Tibial nerve (tissue), 4 donors: ENCODE measurements at regions not wholly inside any gene's neighbourhood (a gene's known extent, or its start where the extent isn't known, plus 50 kb on each side); places are given as distances from the start of the nearest gene placed in this dataset.

ENCODE experiments used
- DNase-seq, 2 donors: peaks; one replicate each; pipeline ENCODE4 v3.0.0-alpha.2; 2019; ENCODE audit warnings: low spot score in 2 of 2
- H3K27ac ChIP-seq, 4 donors: fragments of 200-600 bp; sonication (generic) in 3 of 4; one replicate each; pipeline ENCODE4 v1.5.1; 2017 to 2019; ENCODE audit warnings: mild to moderate bottlenecking in 1 of 4
- H3K27me3 ChIP-seq, 2 donors: fragments of 200-600 bp; sonication (generic) in 1 of 2; one replicate each; pipeline versions ENCODE4 v1.5.1 to v1.6.0; 2017 to 2019
- H3K36me3 ChIP-seq, 3 donors: fragments of 200-600 bp; sonication (generic); one replicate each; pipeline ENCODE4 v1.5.1; 2018 to 2019
- H3K4me1 ChIP-seq, 4 donors: fragments of 200-600 bp; sonication (generic) in 3 of 4; one replicate each; pipeline ENCODE4 v1.5.1; 2017 to 2019
- H3K4me3 ChIP-seq, 4 donors: fragments of 200-600 bp; sonication (generic) in 3 of 4; one replicate each; pipeline ENCODE4 v1.5.1; 2017 to 2019; ENCODE audit warnings: mild to moderate bottlenecking in 1 of 4, moderate library complexity in 1 of 4
- H3K9me3 ChIP-seq, 4 donors: fragments of 200-600 bp; sonication (generic) in 3 of 4; one replicate each; pipeline ENCODE4 v1.5.1; 2017 to 2019
- EP300 ChIP-seq, 2 donors: sonication (generic); formaldehyde crosslinking; IDR thresholded peaks; one replicate each; pipeline ENCODE4 v1.6.1; 2017; ENCODE audit warnings: antibody characterized with exemption in 2 of 2, mild to moderate bottlenecking in 1 of 2
- POLR2A ChIP-seq, 2 donors: fragments of 450-650 bp; IDR thresholded peaks; one replicate each; pipeline ENCODE4 v1.6.1; 2017; ENCODE audit warnings: antibody characterized with exemption in 2 of 2, mild to moderate bottlenecking in 2 of 2, moderate library complexity in 2 of 2
- WGBS, 2 donors: methylation state at CpG; one replicate each; pipeline ENCODE4 v1.1.5; 2018; 5-methylcytosine and 5-hydroxymethylcytosine counted together
- TF ChIP-seq, protein P1 (sequence below), 5 experiments: fragments of 200-600 bp in 3 of 5; fragments of 450-650 bp in 2 of 5; sonication (generic) in 3 of 5; IDR thresholded peaks; one replicate each; pipeline ENCODE4 v1.5.1; 2016 to 2019; ENCODE audit warnings: antibody characterized with exemption in 5 of 5, mild to moderate bottlenecking in 3 of 5, moderate library complexity in 2 of 5

DNA sequence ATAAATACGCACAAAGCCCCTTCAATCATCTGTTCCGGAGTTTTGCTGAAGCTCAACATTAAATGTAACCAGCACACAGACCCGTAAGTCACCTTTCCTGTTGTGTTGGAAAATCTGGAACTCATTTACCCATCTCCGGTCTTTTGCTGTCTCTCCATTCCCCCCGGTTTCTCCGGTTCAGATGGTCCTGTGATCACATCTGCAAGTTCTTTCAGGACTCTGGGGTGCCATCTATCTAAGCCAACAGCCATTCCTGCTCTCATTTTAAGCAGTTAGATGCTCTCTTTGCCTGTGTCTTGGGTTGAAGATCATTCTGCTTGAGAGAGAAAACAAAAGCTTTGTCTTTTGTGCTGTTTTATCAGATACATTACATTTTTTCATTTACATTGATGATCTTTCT lies 91.7 kb upstream of the TGIF1 start:
- no peak overlapping the region for H3K27ac ChIP-seq
- H3K36me3 ChIP-seq: no peaks in the 10 kb centered on the region
- TF ChIP-seq, protein P1, sequence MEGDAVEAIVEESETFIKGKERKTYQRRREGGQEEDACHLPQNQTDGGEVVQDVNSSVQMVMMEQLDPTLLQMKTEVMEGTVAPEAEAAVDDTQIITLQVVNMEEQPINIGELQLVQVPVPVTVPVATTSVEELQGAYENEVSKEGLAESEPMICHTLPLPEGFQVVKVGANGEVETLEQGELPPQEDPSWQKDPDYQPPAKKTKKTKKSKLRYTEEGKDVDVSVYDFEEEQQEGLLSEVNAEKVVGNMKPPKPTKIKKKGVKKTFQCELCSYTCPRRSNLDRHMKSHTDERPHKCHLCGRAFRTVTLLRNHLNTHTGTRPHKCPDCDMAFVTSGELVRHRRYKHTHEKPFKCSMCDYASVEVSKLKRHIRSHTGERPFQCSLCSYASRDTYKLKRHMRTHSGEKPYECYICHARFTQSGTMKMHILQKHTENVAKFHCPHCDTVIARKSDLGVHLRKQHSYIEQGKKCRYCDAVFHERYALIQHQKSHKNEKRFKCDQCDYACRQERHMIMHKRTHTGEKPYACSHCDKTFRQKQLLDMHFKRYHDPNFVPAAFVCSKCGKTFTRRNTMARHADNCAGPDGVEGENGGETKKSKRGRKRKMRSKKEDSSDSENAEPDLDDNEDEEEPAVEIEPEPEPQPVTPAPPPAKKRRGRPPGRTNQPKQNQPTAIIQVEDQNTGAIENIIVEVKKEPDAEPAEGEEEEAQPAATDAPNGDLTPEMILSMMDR (IDR thresholded peaks at IDR 0.05): no peak
- TF ChIP-seq EP300 (IDR thresholded peaks at IDR 0.05): no peak
- TF ChIP-seq POLR2A (IDR thresholded peaks at IDR 0.05): no peak
- no peak overlapping the region for H3K4me3 ChIP-seq
- H3K4me1 ChIP-seq: peaks cover 0 to 14% (median 0%) of the 10 kb centered on the region in 4 donors
- no peak for DNase-seq
- no peaks in the 10 kb centered on the region for H3K27me3 ChIP-seq
- WGBS, 2 donors: 56 to 67% methylated on average over 6 of the region's 6 CpGs
- H3K9me3 ChIP-seq: no peaks in the 10 kb centered on the region

DNA sequence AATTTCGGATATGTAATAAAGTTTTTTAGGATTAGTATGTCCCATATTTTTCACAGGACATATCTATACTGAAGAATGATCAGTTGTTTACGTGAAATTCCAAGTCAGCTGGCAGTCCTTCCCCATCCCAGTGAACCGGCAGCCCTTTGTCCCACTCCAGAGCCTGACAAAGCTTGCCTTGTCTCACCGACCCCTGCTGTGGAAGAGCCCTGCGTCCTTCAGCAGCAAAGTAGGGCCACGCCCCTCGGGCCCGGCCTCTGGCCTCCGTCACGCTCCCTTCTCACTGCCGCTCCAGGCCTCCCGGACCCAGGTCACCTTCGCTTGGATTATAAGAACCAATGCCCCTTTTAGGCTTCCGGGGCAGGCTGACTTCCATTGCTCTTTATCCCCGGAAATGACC lies 89.8 kb upstream of the TGIF1 start:
- H3K4me3 ChIP-seq: peak overlapping the region in 1 of 4 donors; percentile 10
- no peaks in the 10 kb centered on the region for H3K36me3 ChIP-seq
- 39 to 59% methylated on average over 15 of the region's 15 CpGs for WGBS, 2 donors
- peak in 1 of 2 donors; percentile 17 for TF ChIP-seq EP300 (IDR thresholded peaks at IDR 0.05)
- TF ChIP-seq, protein P1 (IDR thresholded peaks at IDR 0.05): no peak
- TF ChIP-seq POLR2A (IDR thresholded peaks at IDR 0.05): no peak
- no peaks in the 10 kb centered on the region for H3K27me3 ChIP-seq
- peak overlapping the region; percentile 23 to 87 (median 64) for H3K27ac ChIP-seq
- H3K9me3 ChIP-seq: no peaks in the 10 kb centered on the region
- H3K4me1 ChIP-seq: peaks cover 0 to 14% (median 0%) of the 10 kb centered on the region in 4 donors
- DNase-seq: no peak

DNA sequence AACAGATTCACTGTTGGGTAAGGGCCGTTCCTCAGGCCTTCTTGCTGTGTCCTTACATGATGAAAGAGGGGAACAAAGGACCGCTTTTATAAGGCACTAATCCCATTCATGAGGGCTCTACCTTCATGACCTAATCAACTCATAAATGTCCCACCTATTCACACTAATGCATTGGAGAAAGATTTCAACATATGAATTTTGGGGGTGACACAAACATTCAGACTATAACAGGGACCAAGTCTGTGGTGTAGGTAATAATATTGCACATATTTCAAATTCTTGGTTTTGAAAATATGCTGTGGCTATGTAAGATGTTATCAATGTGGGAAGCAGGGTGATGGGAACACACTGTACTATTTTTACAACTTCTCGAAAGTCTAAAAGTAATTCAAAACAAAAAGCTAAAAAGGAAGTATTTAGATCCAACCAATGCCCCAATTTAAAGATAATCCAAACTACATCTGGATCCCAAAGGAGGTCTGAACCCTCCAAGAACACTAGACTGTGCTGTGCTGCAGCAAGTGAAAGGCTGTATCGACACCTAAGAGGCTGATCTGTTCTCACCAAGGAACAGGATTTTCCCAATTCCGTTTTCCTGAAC lies 82.4 kb upstream of the TGIF1 start:
- no peak for TF ChIP-seq POLR2A (IDR thresholded peaks at IDR 0.05)
- TF ChIP-seq, protein P1 (IDR thresholded peaks at IDR 0.05): no peak
- TF ChIP-seq EP300 (IDR thresholded peaks at IDR 0.05): no peak
- no peak overlapping the region for H3K4me3 ChIP-seq
- no peak for DNase-seq
- H3K36me3 ChIP-seq: no peaks in the 10 kb centered on the region
- 64% methylated on average over 5 of the region's 5 CpGs for WGBS, 2 donors
- no peaks in the 10 kb centered on the region for H3K27me3 ChIP-seq
- H3K4me1 ChIP-seq: peaks cover 0 to 10% (median 0%) of the 10 kb centered on the region in 4 donors
- H3K9me3 ChIP-seq: no peaks in the 10 kb centered on the region
- peak overlapping the region in 1 of 4 donors; percentile 61 for H3K27ac ChIP-seq

DNA sequence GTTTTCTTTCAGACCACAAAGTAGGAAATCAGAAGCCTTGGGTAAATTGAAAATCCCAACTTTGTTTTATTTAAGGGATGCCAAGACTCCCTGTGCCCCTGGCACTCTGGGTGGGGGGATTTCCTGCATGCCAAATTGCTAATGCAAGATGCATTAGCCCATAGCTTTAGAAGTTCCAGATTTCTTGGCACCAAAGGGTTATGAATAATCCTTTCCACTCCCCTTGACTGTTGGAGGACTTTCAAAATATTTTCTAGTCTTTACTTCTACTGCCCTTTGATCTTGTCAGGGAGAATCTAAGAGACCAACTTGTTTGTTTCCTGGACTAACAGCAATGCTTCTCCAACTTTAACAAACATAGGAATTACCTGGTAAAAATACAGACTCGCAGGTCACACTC lies 81.8 kb upstream of the TGIF1 start:
- DNase-seq: no peak
- Histone ChIP-seq H3K4me3 (no peak overlapping the region), H3K4me1 (peaks cover 0 to 10% (median 0%) of the 10 kb centered on the region in 4 donors), H3K36me3 (no peaks in the 10 kb centered on the region), H3K27ac (peak overlapping the region in 1 of 4 donors; percentile 61), H3K9me3 (no peaks in the 10 kb centered on the region), H3K27me3 (no peaks in the 10 kb centered on the region)
- WGBS, 2 donors: 84% methylated on average over 1 of the region's 1 CpG
- TF ChIP-seq, protein P1 (IDR thresholded peaks at IDR 0.05): no peak
- no peak for TF ChIP-seq POLR2A (IDR thresholded peaks at IDR 0.05)
- no peak for TF ChIP-seq EP300 (IDR thresholded peaks at IDR 0.05)

DNA sequence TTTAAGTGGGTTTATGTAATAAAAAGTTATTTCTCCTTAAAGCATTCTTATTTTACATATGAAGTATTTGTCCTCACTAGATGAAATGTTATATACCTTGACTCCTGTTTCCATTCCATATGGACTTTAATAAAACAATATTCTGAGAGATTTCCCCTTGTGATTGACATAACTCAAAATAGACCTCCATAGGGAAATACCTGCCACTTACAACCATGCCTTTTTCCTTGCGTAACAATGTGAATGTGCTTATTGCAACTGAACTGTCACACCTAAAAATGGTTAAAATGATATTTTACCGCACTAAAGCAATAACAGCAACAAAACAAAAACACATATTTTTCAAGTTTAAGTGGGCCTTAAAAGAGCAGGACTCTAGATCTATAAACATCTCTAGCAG lies 70.3 kb upstream of the TGIF1 start:
- 62 to 70% methylated on average over 2 of the region's 2 CpGs for WGBS, 2 donors

More for the DNA sequence above, 70.3 kb upstream of the TGIF1 start:
- no peaks in the 10 kb centered on the region for H3K9me3 ChIP-seq
- DNase-seq: no peak
- no peaks in the 10 kb centered on the region for H3K27me3 ChIP-seq
- no peak overlapping the region for H3K4me3 ChIP-seq
- H3K27ac ChIP-seq: no peak overlapping the region
- H3K36me3 ChIP-seq: no peaks in the 10 kb centered on the region
- TF ChIP-seq POLR2A (IDR thresholded peaks at IDR 0.05) (no peak), EP300 (IDR thresholded peaks at IDR 0.05) (no peak)
- TF ChIP-seq, protein P1 (IDR thresholded peaks at IDR 0.05): no peak
- H3K4me1 ChIP-seq: peaks cover 0 to 7% (median 0%) of the 10 kb centered on the region in 4 donors
